Nucleus accumbens (tissue), 56 donors: ENCODE measurements at regions not wholly inside any gene's neighbourhood (a gene's known extent, or its start where the extent isn't known, plus 50 kb on each side); places are given as distances from the start of the nearest gene placed in this dataset.
A peak's percentile ranks its signal among the peaks of the same experiment; 100 is the strongest.

Experiments used
- DNase-seq, 56 donors: peaks; one replicate each; lab custom pipeline; 2025; lab: John Stamatoyannopoulos, UW

- no peak for DNase-seq
These were observed 237.5 kb downstream of the NOL4 start for GRCh38 chr18:33987206-33987605.

GRCh38 chr18:33983126-33983525 is 241.6 kb downstream of the NOL4 start:
- DNase-seq, result no peak

- no peak for DNase-seq
These were observed 264.3 kb downstream of the NOL4 start for GRCh38 chr18:33960417-33960816.

- DNase-seq, result no peak
These were observed 265.1 kb downstream of the NOL4 start for GRCh38 chr18:33959609-33960008.

GRCh38 chr18:33957707-33958106 is 267.0 kb downstream of the NOL4 start:
- DNase-seq, result no peak

GRCh38 chr18:33951031-33951430 is 273.7 kb downstream of the NOL4 start:
- DNase-seq, result no peak

GRCh38 chr18:33946336-33946735 is 278.4 kb downstream of the NOL4 start:
- no peak for DNase-seq

GRCh38 chr18:33944493-33944892 is 280.2 kb downstream of the NOL4 start:
- no peak for DNase-seq

- no peak for DNase-seq
These were observed 287.4 kb downstream of the NOL4 start for GRCh38 chr18:33937270-33937816.

- DNase-seq, result no peak
These were observed 290.5 kb downstream of the NOL4 start for GRCh38 chr18:33934258-33934657.

- no peak for DNase-seq
These were observed 296.5 kb downstream of the NOL4 start for GRCh38 chr18:33928231-33928630.

GRCh38 chr18:33924576-33924975 is 300.1 kb downstream of the NOL4 start:
- no peak for DNase-seq

GRCh38 chr18:33923980-33924379 is 300.7 kb downstream of the NOL4 start:
- DNase-seq, result peak in 1 of 56 donors; percentile 1

GRCh38 chr18:33918571-33918970 is 306.1 kb downstream of the NOL4 start:
- no peak for DNase-seq

- no peak for DNase-seq
These were observed 308.5 kb downstream of the NOL4 start for GRCh38 chr18:33916200-33916599.

- no peak for DNase-seq
These were observed 310.3 kb downstream of the NOL4 start for GRCh38 chr18:33914399-33914798.

GRCh38 chr18:33906046-33906445 is 318.7 kb downstream of the NOL4 start:
- no peak for DNase-seq

- no peak for DNase-seq
These were observed 322.7 kb downstream of the NOL4 start for GRCh38 chr18:33901894-33902512.

GRCh38 chr18:33900638-33901037 is 322.6 kb downstream of the ASXL3 start:
- DNase-seq, result no peak

GRCh38 chr18:33898427-33898826 is 320.4 kb downstream of the ASXL3 start:
- no peak for DNase-seq

- no peak for DNase-seq
These were observed 300.2 kb downstream of the ASXL3 start for GRCh38 chr18:33878213-33878612.

GRCh38 chr18:33875029-33875565 is 297.1 kb downstream of the ASXL3 start:
- DNase-seq, result no peak

- DNase-seq, result no peak
These were observed 295.1 kb downstream of the ASXL3 start for GRCh38 chr18:33873112-33873511.
